ENCODE measurements at regions not wholly inside any gene's neighbourhood (a gene's known extent, or its start where the extent isn't known, plus 50 kb on each side); places are given as distances from the start of the nearest gene placed in this dataset.

DNA sequence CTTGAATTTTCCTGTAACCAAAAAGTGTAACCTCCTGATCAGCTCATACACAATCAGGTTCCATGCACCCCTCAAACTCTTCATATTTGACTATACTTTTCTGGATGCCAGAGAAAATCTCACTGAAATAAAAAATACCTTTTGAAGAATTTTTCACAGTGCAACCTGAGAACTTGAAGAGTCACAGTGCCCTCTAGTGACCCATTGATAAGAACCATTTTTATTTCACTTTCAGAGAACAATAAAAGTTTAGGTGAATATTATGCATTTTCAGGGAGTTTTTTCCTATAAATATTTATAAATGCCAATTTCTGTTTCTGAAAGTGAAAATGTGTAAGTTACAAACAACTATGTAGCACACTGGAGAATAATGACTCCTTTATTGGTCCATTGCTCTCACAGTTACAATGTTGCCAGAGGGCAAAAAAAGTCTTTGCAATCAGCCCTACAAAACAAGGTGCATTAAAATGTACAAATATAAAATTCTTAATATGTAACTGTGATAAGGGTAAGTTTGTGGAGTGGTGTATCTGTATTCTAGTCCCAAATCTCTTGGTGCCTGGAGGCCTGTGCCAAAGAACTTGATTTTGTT is 153.6 kb upstream of the INTU start:
- no peak overlapping the region for H3K27ac ChIP-seq (replicated peaks)

DNA sequence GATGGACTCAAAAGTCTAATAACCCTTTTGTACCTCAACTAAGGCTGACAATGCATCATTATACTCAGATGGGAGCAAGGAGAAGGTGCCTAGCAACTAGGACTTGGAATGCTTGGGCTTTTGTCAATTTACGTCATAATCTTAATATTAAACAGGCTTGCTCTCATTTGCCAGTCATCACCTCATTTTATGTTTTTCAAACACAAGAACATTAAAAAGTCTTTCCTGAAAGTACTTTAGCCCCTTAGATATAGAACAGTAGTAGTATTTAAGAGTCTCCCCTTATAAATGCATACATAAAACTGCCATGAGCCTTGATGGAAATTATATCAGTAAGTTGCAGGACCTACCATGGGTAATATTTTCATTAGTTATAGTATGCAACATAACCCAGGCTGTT is 150.7 kb upstream of the INTU start:
- no peaks in the 10 kb centered on the region for H3K27me3 ChIP-seq (ENCODE audit: insufficient read depth, poor library complexity, severe bottlenecking)
- no peak for TF ChIP-seq POLR2AphosphoS5 (IDR thresholded peaks at IDR 0.05; ENCODE audit: low read depth)
- TF ChIP-seq SPI1 (IDR thresholded peaks at IDR 0.05; ENCODE audit: borderline replicate concordance, low read depth) = no peak
- TF ChIP-seq, protein P1, sequence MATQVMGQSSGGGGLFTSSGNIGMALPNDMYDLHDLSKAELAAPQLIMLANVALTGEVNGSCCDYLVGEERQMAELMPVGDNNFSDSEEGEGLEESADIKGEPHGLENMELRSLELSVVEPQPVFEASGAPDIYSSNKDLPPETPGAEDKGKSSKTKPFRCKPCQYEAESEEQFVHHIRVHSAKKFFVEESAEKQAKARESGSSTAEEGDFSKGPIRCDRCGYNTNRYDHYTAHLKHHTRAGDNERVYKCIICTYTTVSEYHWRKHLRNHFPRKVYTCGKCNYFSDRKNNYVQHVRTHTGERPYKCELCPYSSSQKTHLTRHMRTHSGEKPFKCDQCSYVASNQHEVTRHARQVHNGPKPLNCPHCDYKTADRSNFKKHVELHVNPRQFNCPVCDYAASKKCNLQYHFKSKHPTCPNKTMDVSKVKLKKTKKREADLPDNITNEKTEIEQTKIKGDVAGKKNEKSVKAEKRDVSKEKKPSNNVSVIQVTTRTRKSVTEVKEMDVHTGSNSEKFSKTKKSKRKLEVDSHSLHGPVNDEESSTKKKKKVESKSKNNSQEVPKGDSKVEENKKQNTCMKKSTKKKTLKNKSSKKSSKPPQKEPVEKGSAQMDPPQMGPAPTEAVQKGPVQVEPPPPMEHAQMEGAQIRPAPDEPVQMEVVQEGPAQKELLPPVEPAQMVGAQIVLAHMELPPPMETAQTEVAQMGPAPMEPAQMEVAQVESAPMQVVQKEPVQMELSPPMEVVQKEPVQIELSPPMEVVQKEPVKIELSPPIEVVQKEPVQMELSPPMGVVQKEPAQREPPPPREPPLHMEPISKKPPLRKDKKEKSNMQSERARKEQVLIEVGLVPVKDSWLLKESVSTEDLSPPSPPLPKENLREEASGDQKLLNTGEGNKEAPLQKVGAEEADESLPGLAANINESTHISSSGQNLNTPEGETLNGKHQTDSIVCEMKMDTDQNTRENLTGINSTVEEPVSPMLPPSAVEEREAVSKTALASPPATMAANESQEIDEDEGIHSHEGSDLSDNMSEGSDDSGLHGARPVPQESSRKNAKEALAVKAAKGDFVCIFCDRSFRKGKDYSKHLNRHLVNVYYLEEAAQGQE (IDR thresholded peaks at IDR 0.05; ENCODE audit: insufficient replicate concordance, low read depth) = no peak
- no peak for TF ChIP-seq GABPA (IDR thresholded peaks at IDR 0.05; ENCODE audit: low read depth)
- TF ChIP-seq, protein P2, sequence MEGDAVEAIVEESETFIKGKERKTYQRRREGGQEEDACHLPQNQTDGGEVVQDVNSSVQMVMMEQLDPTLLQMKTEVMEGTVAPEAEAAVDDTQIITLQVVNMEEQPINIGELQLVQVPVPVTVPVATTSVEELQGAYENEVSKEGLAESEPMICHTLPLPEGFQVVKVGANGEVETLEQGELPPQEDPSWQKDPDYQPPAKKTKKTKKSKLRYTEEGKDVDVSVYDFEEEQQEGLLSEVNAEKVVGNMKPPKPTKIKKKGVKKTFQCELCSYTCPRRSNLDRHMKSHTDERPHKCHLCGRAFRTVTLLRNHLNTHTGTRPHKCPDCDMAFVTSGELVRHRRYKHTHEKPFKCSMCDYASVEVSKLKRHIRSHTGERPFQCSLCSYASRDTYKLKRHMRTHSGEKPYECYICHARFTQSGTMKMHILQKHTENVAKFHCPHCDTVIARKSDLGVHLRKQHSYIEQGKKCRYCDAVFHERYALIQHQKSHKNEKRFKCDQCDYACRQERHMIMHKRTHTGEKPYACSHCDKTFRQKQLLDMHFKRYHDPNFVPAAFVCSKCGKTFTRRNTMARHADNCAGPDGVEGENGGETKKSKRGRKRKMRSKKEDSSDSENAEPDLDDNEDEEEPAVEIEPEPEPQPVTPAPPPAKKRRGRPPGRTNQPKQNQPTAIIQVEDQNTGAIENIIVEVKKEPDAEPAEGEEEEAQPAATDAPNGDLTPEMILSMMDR (IDR thresholded peaks at IDR 0.05; ENCODE audit: insufficient read depth, low read length) = no peak
- DNase-seq (ENCODE audit: low read depth in 1 of 2, low spot score in 1 of 2) = no peak
- H3K27ac ChIP-seq (replicated peaks) = no peak overlapping the region
- no peak overlapping the region for H3K4me3 ChIP-seq (replicated peaks; ENCODE audit: insufficient read depth, low read length)

More for the DNA sequence above, 153.6 kb upstream of the INTU start:
- Histone ChIP-seq H3K4me3 (replicated peaks; ENCODE audit: insufficient read depth, low read length) (no peak overlapping the region), H3K27me3 (ENCODE audit: insufficient read depth, poor library complexity, severe bottlenecking) (no peaks in the 10 kb centered on the region)
- no peak for DNase-seq (ENCODE audit: low read depth in 1 of 2, low spot score in 1 of 2)
- TF ChIP-seq, protein P2 (IDR thresholded peaks at IDR 0.05; ENCODE audit: insufficient read depth, low read length) = no peak
- no peak for TF ChIP-seq GABPA (IDR thresholded peaks at IDR 0.05; ENCODE audit: low read depth)
- TF ChIP-seq SPI1 (IDR thresholded peaks at IDR 0.05; ENCODE audit: borderline replicate concordance, low read depth) = no peak
- TF ChIP-seq POLR2AphosphoS5 (IDR thresholded peaks at IDR 0.05; ENCODE audit: low read depth) = no peak
- TF ChIP-seq, protein P1 (IDR thresholded peaks at IDR 0.05; ENCODE audit: insufficient replicate concordance, low read depth) = no peak

DNA sequence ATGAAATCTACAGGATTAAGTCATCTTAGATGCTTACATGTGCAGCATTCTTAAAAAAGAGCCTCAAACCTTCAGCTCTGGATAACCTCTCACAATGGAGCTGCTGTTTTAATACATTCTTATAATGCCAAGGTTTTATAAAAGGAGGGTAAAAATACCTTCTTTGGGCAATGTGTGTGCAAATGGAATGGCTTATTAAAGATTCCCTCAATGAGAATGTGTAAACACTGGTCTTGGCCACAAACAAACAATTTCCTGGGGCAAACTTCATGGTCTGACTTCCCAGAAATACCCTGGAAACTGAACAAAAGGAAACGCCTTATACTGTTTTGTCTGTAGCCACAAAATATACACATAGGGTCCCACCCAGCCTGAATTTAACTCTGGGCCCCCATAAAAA is 148.6 kb upstream of the INTU start:
- Histone ChIP-seq H3K27me3 (ENCODE audit: insufficient read depth, poor library complexity, severe bottlenecking) (no peaks in the 10 kb centered on the region), H3K27ac (replicated peaks) (no peak overlapping the region), H3K4me3 (replicated peaks; ENCODE audit: insufficient read depth, low read length) (no peak overlapping the region)
- no peak for DNase-seq (ENCODE audit: low read depth in 1 of 2, low spot score in 1 of 2)
- TF ChIP-seq, protein P1 (IDR thresholded peaks at IDR 0.05; ENCODE audit: insufficient replicate concordance, low read depth) = no peak
- no peak for TF ChIP-seq POLR2AphosphoS5 (IDR thresholded peaks at IDR 0.05; ENCODE audit: low read depth)
- TF ChIP-seq, protein P2 (IDR thresholded peaks at IDR 0.05; ENCODE audit: insufficient read depth, low read length) = no peak
- no peak for TF ChIP-seq GABPA (IDR thresholded peaks at IDR 0.05; ENCODE audit: low read depth)

All from HL-60 (cell line).